NB4 (cell line): ENCODE measurements at regions not wholly inside any gene's neighbourhood (a gene's known extent, or its start where the extent isn't known, plus 50 kb on each side); places are given as distances from the start of the nearest gene placed in this dataset.

Experiments
- MYC ChIP-seq: IDR thresholded peaks from 2 replicates; pipeline ENCODE4 v1.6.1; 2011; ENCODE audit warnings: low read depth, low read length
- TF ChIP-seq, protein P1 (sequence below): IDR thresholded peaks from one replicate; pipeline ENCODE4 v1.5.1; 2012; ENCODE audit warnings: low read depth, low read length

DNA sequence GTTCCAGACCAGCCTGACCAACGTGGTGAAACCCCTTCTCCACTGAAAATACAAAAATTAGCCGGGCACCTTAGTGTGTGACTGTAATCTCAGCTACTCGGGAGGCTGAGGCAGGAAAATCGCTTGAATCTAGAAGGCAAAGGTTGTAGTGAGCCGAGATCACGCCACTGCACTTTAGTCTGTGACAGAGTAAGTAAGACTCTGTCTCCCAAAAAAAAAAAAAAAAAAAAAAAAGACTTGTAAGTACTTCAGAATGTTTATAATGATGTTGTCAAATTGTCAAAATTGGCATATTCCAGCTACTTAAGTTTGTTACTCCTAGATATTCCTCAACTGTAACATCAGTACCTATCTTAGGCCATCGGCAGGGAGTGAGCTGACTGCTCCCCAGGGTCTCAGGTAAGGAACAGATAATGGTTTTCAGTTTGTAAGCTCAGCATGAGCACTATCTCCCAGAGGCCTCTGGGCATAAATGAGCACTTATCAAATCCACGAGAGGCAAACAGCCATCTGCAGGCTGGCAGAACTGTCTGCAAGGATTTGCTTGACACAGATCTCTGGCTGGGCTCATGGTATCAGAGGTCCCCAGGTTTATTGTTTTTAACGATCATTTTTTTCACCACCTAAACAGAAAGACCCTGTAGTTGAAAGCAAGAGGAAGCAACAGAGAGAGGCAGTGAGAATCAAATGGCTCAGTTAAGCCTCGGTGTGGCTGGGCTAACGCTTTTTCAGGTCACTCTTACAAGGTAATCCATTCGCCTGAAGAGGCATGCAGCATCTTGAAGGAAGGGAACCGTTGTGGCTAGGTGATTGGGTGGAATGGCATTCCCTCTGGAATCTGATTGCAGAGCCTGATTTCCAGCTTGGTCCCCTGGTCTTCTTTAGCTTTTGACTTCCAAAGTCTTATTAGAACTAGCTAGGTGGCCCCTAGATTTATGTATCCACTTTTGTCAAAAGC, 115.9 kb downstream of the LY86 start:
- TF ChIP-seq, protein P1, sequence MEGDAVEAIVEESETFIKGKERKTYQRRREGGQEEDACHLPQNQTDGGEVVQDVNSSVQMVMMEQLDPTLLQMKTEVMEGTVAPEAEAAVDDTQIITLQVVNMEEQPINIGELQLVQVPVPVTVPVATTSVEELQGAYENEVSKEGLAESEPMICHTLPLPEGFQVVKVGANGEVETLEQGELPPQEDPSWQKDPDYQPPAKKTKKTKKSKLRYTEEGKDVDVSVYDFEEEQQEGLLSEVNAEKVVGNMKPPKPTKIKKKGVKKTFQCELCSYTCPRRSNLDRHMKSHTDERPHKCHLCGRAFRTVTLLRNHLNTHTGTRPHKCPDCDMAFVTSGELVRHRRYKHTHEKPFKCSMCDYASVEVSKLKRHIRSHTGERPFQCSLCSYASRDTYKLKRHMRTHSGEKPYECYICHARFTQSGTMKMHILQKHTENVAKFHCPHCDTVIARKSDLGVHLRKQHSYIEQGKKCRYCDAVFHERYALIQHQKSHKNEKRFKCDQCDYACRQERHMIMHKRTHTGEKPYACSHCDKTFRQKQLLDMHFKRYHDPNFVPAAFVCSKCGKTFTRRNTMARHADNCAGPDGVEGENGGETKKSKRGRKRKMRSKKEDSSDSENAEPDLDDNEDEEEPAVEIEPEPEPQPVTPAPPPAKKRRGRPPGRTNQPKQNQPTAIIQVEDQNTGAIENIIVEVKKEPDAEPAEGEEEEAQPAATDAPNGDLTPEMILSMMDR: no peak
- TF ChIP-seq MYC: no peak
